ENCODE measurements at regions not wholly inside any gene's neighbourhood (a gene's known extent, or its start where the extent isn't known, plus 50 kb on each side); places are given as distances from the start of the nearest gene placed in this dataset.

DNA sequence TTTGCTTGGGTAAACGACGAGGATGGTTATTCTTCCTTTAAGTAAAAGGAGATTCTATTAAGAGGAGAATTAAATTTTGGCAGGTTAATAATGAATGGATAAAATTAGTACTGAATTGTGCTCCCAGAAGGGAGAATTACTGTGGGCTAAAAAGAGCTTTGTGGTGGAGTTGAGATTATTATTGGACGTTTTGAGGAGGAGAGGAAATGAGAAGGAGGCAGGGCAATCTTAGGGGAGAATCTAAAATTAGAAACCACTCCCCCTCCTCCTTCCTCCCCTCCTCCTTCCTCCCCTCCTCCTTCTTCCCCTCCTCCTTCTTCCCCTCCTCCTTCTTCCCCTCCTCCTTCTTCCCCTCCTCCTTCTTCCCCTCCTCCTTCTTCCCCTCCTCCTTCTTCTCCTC lies 331.8 kb downstream of the PRL start:
- no peak for DNase-seq (ENCODE audit: low read depth)
- TF ChIP-seq, protein P1, sequence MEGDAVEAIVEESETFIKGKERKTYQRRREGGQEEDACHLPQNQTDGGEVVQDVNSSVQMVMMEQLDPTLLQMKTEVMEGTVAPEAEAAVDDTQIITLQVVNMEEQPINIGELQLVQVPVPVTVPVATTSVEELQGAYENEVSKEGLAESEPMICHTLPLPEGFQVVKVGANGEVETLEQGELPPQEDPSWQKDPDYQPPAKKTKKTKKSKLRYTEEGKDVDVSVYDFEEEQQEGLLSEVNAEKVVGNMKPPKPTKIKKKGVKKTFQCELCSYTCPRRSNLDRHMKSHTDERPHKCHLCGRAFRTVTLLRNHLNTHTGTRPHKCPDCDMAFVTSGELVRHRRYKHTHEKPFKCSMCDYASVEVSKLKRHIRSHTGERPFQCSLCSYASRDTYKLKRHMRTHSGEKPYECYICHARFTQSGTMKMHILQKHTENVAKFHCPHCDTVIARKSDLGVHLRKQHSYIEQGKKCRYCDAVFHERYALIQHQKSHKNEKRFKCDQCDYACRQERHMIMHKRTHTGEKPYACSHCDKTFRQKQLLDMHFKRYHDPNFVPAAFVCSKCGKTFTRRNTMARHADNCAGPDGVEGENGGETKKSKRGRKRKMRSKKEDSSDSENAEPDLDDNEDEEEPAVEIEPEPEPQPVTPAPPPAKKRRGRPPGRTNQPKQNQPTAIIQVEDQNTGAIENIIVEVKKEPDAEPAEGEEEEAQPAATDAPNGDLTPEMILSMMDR (IDR thresholded peaks at IDR 0.05; ENCODE audit: insufficient read depth, low read length): no peak
- H3K4me3 ChIP-seq (ENCODE audit: low read depth, low read length): no peak overlapping the region

DNA sequence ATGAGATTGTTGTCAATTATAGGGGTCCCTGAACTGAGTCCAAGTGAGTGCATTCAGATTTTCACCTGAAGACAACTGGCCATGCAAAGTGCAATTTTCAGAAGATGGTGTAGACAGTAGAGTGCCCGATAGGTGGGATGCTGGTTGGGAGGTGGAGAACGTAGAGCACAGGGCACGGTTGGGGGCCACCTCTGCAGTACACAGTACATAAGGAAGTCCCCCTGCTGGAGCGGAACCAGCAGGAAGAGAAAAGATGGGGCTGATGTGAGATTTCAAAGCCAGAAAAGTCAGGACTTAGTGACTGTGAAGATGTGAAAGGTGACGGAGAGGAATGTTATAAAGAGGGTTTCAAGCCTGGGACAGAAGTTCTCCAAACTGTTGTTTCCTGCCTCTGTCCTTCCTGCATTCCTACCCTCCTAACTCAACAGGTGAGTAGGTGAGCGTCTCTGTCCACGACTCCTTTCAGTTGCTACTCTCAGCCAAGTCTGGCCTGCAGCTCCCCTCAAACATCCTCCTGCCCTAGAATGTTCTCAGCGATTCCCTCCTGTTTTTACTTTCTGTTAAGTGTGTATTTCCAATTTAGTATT lies 330.8 kb downstream of the PRL start:
- TF ChIP-seq, protein P1 (IDR thresholded peaks at IDR 0.05; ENCODE audit: insufficient read depth, low read length): no peak
- H3K4me3 ChIP-seq (ENCODE audit: low read depth, low read length): no peak overlapping the region
- no peak for DNase-seq (ENCODE audit: low read depth)

DNA sequence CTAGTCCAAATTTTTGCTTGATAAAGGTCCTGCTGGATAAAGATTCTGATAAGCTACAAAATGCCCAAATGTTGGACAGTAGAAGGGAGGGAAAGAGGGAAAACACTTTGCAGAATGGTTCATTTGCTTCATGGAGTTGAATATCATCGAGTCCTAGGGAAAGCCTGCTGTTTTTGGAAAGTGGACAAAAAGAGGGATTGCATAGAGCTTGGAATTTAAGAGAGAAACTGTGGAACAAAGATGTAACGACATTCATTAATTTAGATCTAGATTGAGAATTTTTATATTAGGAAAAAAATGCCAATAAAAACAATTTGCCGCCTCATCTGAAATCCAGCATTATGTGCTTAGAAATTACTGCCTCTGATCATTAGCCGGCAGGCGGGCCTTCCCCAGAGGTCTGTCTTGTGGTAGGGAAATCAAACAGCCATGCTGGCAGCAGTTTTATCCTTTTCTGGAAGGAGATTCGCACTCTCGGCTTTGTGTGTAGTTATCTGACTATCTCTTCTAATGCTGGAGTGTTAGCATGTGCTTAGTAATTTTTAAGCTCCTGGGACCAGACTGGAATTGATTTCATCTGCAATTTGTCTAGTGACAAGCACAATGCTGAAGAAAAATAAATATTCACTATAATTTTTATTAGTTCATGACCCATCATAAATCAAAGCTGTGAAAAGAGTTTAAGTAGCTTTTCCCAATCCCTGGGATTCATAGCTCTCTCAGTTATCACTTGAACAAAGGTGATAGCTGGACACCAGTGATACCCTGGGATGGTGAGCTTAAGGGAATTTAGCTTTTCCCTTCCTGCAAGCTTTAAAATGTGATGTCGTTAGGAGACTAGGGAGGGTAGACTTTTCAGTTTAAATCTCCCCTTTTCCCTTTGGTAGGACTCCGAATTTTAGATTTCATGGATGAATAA lies 329.5 kb downstream of the PRL start:
- TF ChIP-seq, protein P1 (IDR thresholded peaks at IDR 0.05; ENCODE audit: insufficient read depth, low read length): peak; percentile 18
- no peak for DNase-seq (ENCODE audit: low read depth)

DNA sequence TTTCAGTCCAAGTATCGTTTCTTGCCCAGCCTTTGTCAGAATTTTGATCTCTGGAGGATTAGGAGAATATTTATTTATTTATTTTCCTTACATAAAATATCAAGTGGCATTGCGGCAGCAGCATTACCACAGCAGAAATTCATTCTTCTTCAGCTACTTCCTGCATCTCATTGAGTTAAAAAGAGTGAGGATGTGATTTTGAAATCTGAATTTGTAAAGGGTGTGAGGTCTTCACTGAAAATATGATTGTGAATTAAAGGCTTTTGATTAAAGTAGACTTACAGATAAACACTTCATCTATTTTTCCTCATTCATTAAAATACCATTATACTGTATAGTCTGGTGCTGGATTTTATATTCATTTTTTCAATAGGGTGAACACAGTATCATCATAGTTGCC lies 328.4 kb downstream of the PRL start:
- no peak overlapping the region for H3K4me3 ChIP-seq (ENCODE audit: low read depth, low read length)
- DNase-seq (ENCODE audit: low read depth): no peak
- TF ChIP-seq, protein P1 (IDR thresholded peaks at IDR 0.05; ENCODE audit: insufficient read depth, low read length): no peak

More for the DNA sequence above, 329.5 kb downstream of the PRL start:
- no peak overlapping the region for H3K4me3 ChIP-seq (ENCODE audit: low read depth, low read length)

DNA sequence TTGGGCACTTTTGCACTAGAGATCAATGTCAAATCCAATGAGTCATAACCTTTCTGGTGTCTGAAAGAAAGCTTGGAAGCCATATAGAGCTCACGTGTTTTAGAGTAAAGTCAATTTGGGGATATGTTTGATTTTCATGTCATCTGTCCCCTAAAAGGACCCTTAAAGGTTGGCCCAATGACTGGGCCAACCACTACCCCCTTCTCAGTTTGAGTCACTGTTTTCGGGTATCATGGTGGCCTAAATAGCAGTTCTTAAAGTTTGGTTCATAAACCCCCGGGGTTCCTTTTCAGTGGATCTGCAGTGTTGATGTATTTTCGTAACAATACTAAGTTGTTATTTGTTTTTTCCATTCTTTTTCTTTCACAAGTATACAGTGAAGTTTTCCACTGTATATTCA lies 327.6 kb downstream of the PRL start:
- TF ChIP-seq, protein P1 (IDR thresholded peaks at IDR 0.05; ENCODE audit: insufficient read depth, low read length): no peak
- H3K4me3 ChIP-seq (ENCODE audit: low read depth, low read length): no peak overlapping the region
- no peak for DNase-seq (ENCODE audit: low read depth)

DNA sequence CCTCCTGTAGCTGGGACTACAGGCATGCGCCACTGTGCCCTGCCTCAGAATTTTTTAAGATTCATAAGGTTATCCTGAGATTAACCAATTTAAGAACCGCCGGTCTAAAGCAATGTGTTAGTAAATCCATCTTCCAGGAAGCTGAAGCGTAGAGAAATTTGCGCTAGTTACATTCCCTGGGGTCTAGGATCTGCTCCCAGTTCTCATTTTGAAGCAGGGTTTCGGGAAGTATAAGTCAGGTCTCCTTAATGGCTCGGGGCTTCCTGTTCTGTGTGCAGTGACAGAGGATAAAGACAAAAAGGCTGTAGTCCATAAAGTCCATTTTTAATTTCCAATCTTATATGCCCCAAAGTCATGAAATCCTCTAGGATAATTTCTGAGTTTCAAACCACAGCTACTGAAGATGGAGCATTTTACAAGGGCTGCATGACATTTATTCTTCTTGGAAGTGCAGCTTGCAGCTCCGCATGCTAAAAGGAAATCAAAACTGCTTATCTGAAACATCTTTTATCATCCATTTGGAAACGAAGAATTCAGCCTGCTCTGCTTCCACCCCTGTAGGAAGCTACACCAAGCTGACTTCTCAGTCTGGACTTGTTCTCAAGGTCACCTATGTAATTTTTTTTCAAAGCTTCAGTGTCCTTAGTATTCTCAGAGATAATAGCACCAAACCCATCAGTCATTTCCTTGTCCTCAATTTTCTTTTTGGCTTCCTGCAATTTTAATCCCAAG lies 326.1 kb downstream of the PRL start:
- H3K4me3 ChIP-seq (ENCODE audit: low read depth, low read length): no peak overlapping the region
- TF ChIP-seq, protein P1 (IDR thresholded peaks at IDR 0.05; ENCODE audit: insufficient read depth, low read length): no peak
- no peak for DNase-seq (ENCODE audit: low read depth)
